DND-41 (cell line): ENCODE measurements at regions not wholly inside any gene's neighbourhood (a gene's known extent, or its start where the extent isn't known, plus 50 kb on each side); places are given as distances from the start of the nearest gene placed in this dataset.

Source experiments
- ATAC-seq: fragments of 200-7000 bp; cut with Tn5 transposase; 3 replicates; pipeline ENCODE4 v1.9.1; 2021; ENCODE audit warnings: low read depth; ENCODE audit not compliant: insufficient read depth
- DNase-seq: peaks from one replicate; pipeline ENCODE4 v3.0.0-alpha.2; 2020
- H2AFZ ChIP-seq: 2 replicates; pipeline ENCODE4 v1.6.0; 2012; ENCODE audit warnings: low read depth, low read length
- H3K27ac ChIP-seq: 2 replicates; pipeline ENCODE4 v1.5.1; 2012; ENCODE audit warnings: low read length, inconsistent platforms
- H3K27me3 ChIP-seq: fragments of 200-600 bp; sonication (generic); 2 replicates; pipeline ENCODE4 v1.6.0; 2012; ENCODE audit warnings: low read length, mild to moderate bottlenecking, inconsistent platforms; ENCODE audit not compliant: insufficient read depth, poor library complexity
- H3K36me3 ChIP-seq: 2 replicates; pipeline ENCODE4 v1.5.1; 2012; ENCODE audit warnings: low read length, inconsistent platforms; ENCODE audit not compliant: insufficient read depth
- H3K4me1 ChIP-seq: 2 replicates; pipeline ENCODE4 v1.5.1; 2012; ENCODE audit warnings: mild to moderate bottlenecking, low read length; ENCODE audit not compliant: insufficient read depth
- H3K4me2 ChIP-seq: 2 replicates; pipeline ENCODE4 v1.6.0; 2012; ENCODE audit warnings: mild to moderate bottlenecking, moderate library complexity, low read length, inconsistent platforms; ENCODE audit not compliant: insufficient read depth
- H3K4me3 ChIP-seq, 2 experiments: fragments of 200-600 bp in 1 of 2; shearing (Covaris generic) in 1 of 2; 2 replicates each; pipeline ENCODE4 v1.5.1; 2012 to 2016; ENCODE audit warnings: inconsistent platforms in 2 of 2, low read length in 2 of 2, mild to moderate bottlenecking in 2 of 2, low read depth in 1 of 2, moderate library complexity in 1 of 2
- H3K79me2 ChIP-seq: 2 replicates; pipeline ENCODE4 v1.6.0; 2012; ENCODE audit warnings: low read length, inconsistent platforms; ENCODE audit not compliant: insufficient read depth
- H3K9ac ChIP-seq: 2 replicates; pipeline ENCODE4 v1.6.0; 2012; ENCODE audit warnings: low read depth, mild to moderate bottlenecking, inconsistent platforms, low read length, moderate library complexity
- H3K9me3 ChIP-seq: 2 replicates; pipeline ENCODE4 v1.5.1; 2012; ENCODE audit warnings: low read length, moderate library complexity, mild to moderate bottlenecking, inconsistent platforms; ENCODE audit not compliant: insufficient read depth, severe bottlenecking
- H4K20me1 ChIP-seq: 2 replicates; pipeline ENCODE4 v1.6.0; 2012; ENCODE audit warnings: low read length; ENCODE audit not compliant: insufficient read depth
- CTCF ChIP-seq: IDR thresholded peaks from 2 replicates; pipeline ENCODE4 v1.5.1; 2012; ENCODE audit warnings: borderline replicate concordance, low read length, moderate library complexity, mild to moderate bottlenecking; ENCODE audit not compliant: poor library complexity, severe bottlenecking; ENCODE audit errors: extremely low read depth
- EZH2 ChIP-seq: IDR thresholded peaks from 3 replicates; pipeline ENCODE4 v1.6.1; 2012; ENCODE audit warnings: borderline replicate concordance, low read depth, mild to moderate bottlenecking, moderate library complexity, low read length, inconsistent platforms; ENCODE audit not compliant: severe bottlenecking

- Histone ChIP-seq H3K79me2 (peaks cover 65% of the 10 kb centered on the region), H3K4me1 (peaks cover 99% of the 10 kb centered on the region), H3K36me3 (no peaks in the 10 kb centered on the region; the same call in 1 of the 2 replicates), H3K27ac (peak overlapping the region; percentile 100), H3K4me3 (peak overlapping the region in 1 of 2 experiments; percentile 14; a peak in 1 of 4 replicates), H2AFZ (no peak overlapping the region), H4K20me1 (no peaks in the 10 kb centered on the region), H3K27me3 (no peaks in the 10 kb centered on the region), H3K9ac (peak overlapping the region; percentile 73), H3K9me3 (no peaks in the 10 kb centered on the region), H3K4me2 (peak overlapping the region; percentile 42)
- peak; percentile 68 for ATAC-seq
- DNase-seq = peak; percentile 74
- peak; percentile 76 for TF ChIP-seq CTCF
- no peak for TF ChIP-seq EZH2
Observed at GRCh38 chr7:142459551-142459963, 201.7 kb upstream of the PRSS58 start.

DNA sequence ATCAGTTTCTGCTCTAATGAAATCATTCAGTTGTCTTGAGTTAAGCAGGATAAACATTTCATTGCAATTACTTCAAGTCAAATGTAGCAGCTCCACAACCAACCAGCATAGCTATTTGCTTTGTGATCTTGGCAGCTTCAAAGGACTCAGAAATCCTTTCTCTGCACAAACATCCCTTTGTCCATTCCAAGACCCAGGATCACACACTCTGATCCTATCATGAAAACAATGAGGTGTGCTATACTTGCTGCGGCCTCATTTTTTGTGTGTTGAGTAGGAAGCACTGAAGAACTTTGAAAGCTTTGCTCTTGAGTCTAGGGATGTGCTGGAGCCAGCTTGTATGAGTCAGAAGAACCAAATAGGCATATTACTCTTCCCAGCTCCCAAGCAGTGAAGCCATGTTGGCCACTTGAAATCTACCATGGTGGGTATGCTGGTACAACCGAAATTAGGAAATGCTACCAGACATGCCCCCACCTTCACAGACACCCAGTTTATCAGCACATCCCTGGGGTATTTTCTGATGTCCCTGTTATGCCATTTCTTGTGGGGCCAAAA, 199.4 kb upstream of the PRSS58 start:
- no peaks in the 10 kb centered on the region for H3K9me3 ChIP-seq
- ATAC-seq = no peak
- no peaks in the 10 kb centered on the region for H3K27me3 ChIP-seq
- H3K4me3 ChIP-seq = peak overlapping the region in 1 of 2 experiments; percentile 39; a peak in 1 of 4 replicates
- TF ChIP-seq CTCF (no peak), EZH2 (no peak)
- no peak for DNase-seq
- peaks cover 98% of the 10 kb centered on the region for H3K4me1 ChIP-seq
- no peaks in the 10 kb centered on the region for H4K20me1 ChIP-seq
- H3K36me3 ChIP-seq = no peaks in the 10 kb centered on the region; the same call in 1 of the 2 replicates
- peaks cover 50% of the 10 kb centered on the region for H3K79me2 ChIP-seq
- H3K27ac ChIP-seq = peak overlapping the region; percentile 100
- H2AFZ ChIP-seq = no peak overlapping the region
- peak overlapping the region; percentile 73 for H3K9ac ChIP-seq
- peak overlapping the region; percentile 63 for H3K4me2 ChIP-seq

- peaks cover 35% of the 10 kb centered on the region for H3K79me2 ChIP-seq
- no peaks in the 10 kb centered on the region; the same call in 1 of the 2 replicates for H3K36me3 ChIP-seq
- H3K9me3 ChIP-seq = no peaks in the 10 kb centered on the region
- H3K9ac ChIP-seq = peak overlapping the region; percentile 73
- no peak for TF ChIP-seq CTCF
- peak overlapping the region; percentile 12 to 51; a peak in 3 of 4 replicates for H3K4me3 ChIP-seq
- no peak overlapping the region for H2AFZ ChIP-seq
- H3K4me1 ChIP-seq = peaks cover 93% of the 10 kb centered on the region
- H3K27ac ChIP-seq = peak overlapping the region; percentile 100
- DNase-seq (peak; percentile 51), ATAC-seq (peak; percentile 43)
- H4K20me1 ChIP-seq = no peaks in the 10 kb centered on the region
- H3K4me2 ChIP-seq = peak overlapping the region; percentile 63
- no peaks in the 10 kb centered on the region for H3K27me3 ChIP-seq
Observed at GRCh38 chr7:142455392-142455791, 197.5 kb upstream of the PRSS58 start.
